GM20431 (cell line): ENCODE measurements at regions not wholly inside any gene's neighbourhood (a gene's known extent, or its start where the extent isn't known, plus 50 kb on each side); places are given as distances from the start of the nearest gene placed in this dataset.

ENCODE experiments used
- in situ Hi-C: fragments of 300-500 bp; cut with MseI, MboI; formaldehyde crosslinking; loops from one replicate; pipeline ENCODE4 v1.15.0; 2020; ENCODE audit warnings: low sequenced_read_pairs; ENCODE audit not compliant: unreplicated experiment

GRCh38 chr21:35120631-35121180 lies 71.6 kb upstream of the RUNX1 start:
- in situ Hi-C loops: no loop called here

GRCh38 chr21:35119501-35120047 lies 70.5 kb upstream of the RUNX1 start:
- in situ Hi-C loops: no loop called here

GRCh38 chr21:35116777-35117176 lies 67.7 kb upstream of the RUNX1 start:
- in situ Hi-C loops: no loop called here

GRCh38 chr21:35113064-35113463 lies 64.0 kb upstream of the RUNX1 start:
- in situ Hi-C loops: no loop called here

GRCh38 chr21:35111321-35111930 lies 62.3 kb upstream of the RUNX1 start:
- in situ Hi-C loops: no loop called here

GRCh38 chr21:35108887-35109286 lies 59.8 kb upstream of the RUNX1 start:
- in situ Hi-C loops: no loop called here

GRCh38 chr21:35107520-35107919 lies 58.4 kb upstream of the RUNX1 start:
- in situ Hi-C loops: no loop called here

GRCh38 chr21:35106246-35106835 lies 57.2 kb upstream of the RUNX1 start:
- in situ Hi-C loops: no loop called here

GRCh38 chr21:35102488-35103371 lies 53.6 kb upstream of the RUNX1 start:
- in situ Hi-C loops: no loop called here

- in situ Hi-C loops: no loop called here
Measured at GRCh38 chr21:35100349-35100811, 51.3 kb upstream of the RUNX1 start.

GRCh38 chr21:35099310-35099709 lies 50.2 kb upstream of the RUNX1 start:
- in situ Hi-C loops: no loop called here
